GM13976 (cell line): ENCODE measurements at regions not wholly inside any gene's neighbourhood (a gene's known extent, or its start where the extent isn't known, plus 50 kb on each side); places are given as distances from the start of the nearest gene placed in this dataset.

ENCODE experiments used
- DNase-seq: peaks from one replicate; pipeline ENCODE4 v3.0.0; 2012; ENCODE audit warnings: low spot score
- CTCF ChIP-seq: IDR thresholded peaks from 2 replicates; pipeline ENCODE4 v1.5.1; 2012; ENCODE audit warnings: borderline replicate concordance, mild to moderate bottlenecking; ENCODE audit not compliant: insufficient read depth; ENCODE audit errors: extremely low read depth, missing control alignments, control extremely low read depth
- in situ Hi-C: fragments of 300-500 bp; cut with MboI; formaldehyde crosslinking; loops from one replicate; pipeline ENCODE4 v1.12.0; 2022; ENCODE audit warnings: low sequenced_read_pairs, mixed read lengths, inconsistent platforms; ENCODE audit not compliant: unreplicated experiment

GRCh38 chr12:105587237-105587636, 256.7 kb downstream of the C12orf75 start:
- DNase-seq = no peak

GRCh38 chr12:105588106-105588505, 257.6 kb downstream of the C12orf75 start:
- no peak for DNase-seq
- no peak for TF ChIP-seq CTCF

More at GRCh38 chr12:105587237-105587636, 256.7 kb downstream of the C12orf75 start:
- no peak for TF ChIP-seq CTCF
- in situ Hi-C loops = no loop called here

GRCh38 chr12:105590571-105590970, 260.1 kb downstream of the C12orf75 start:
- no peak for TF ChIP-seq CTCF

More at GRCh38 chr12:105588106-105588505, 257.6 kb downstream of the C12orf75 start:
- in situ Hi-C loops = no loop called here

GRCh38 chr12:105595440-105595839, 264.9 kb downstream of the C12orf75 start:
- no peak for DNase-seq
- in situ Hi-C loops = no loop called here
- TF ChIP-seq CTCF = no peak

More at GRCh38 chr12:105590571-105590970, 260.1 kb downstream of the C12orf75 start:
- DNase-seq = no peak
- in situ Hi-C loops = no loop called here

- no peak for DNase-seq
- in situ Hi-C loops = no loop called here
These were observed 266.2 kb downstream of the C12orf75 start for GRCh38 chr12:105596731-105597130.

GRCh38 chr12:105598031-105598430, 267.5 kb downstream of the C12orf75 start:
- in situ Hi-C loops = no loop called here
- no peak for TF ChIP-seq CTCF
- no peak for DNase-seq

More at GRCh38 chr12:105596731-105597130, 266.2 kb downstream of the C12orf75 start:
- no peak for TF ChIP-seq CTCF
